ENCODE measurements at regions not wholly inside any gene's neighbourhood (a gene's known extent, or its start where the extent isn't known, plus 50 kb on each side); places are given as distances from the start of the nearest gene placed in this dataset.

DNA sequence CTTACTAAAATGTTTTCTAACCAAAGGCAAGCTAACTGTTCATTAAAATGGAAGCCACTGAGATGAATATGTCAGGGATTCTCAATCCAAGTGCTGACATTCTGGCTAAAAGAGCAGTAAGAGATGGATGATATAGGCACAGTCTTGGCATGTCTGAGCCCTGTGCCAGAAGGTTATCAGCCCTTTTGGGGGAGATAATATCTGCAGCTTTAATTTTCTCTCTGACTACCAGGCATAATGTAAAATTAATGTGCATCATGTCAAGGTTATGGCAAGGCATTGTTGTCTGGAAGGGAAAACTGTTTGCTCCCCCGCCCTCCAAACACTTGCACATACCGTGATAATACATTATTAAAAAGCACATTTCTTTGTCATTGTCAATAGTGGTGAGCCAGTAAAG, 609.8 kb downstream of the ZNF608 start:
- H3K36me3 ChIP-seq (ENCODE audit: control insufficient read depth, insufficient read depth, low read length), result no peaks in the 10 kb centered on the region
- no peaks in the 10 kb centered on the region for H3K4me1 ChIP-seq (ENCODE audit: control insufficient read depth, insufficient read depth, low read length)
- 100% methylated on average over 1 to 2 of the region's 2 CpGs for WGBS, 2 experiments
- H3K27me3 ChIP-seq (ENCODE audit: control insufficient read depth, insufficient read depth, low read length, poor library complexity, severe bottlenecking), result no peaks in the 10 kb centered on the region
- no peaks in the 10 kb centered on the region for H3K9me3 ChIP-seq (ENCODE audit: control insufficient read depth, low read length)
- no peak overlapping the region for H3K4me3 ChIP-seq (ENCODE audit: insufficient read depth, low read depth, low read length)
- no peak overlapping the region for H3K27ac ChIP-seq (ENCODE audit: insufficient read depth, low read depth, low read length, poor library complexity, severe bottlenecking)

GRCh38 chr5:124134941-124135340, 611.5 kb downstream of the ZNF608 start:
- no peak overlapping the region for H3K4me3 ChIP-seq (ENCODE audit: insufficient read depth, low read depth, low read length)
- WGBS, 2 experiments, result 100% methylated on average over 2 of the region's 2 CpGs; no CpG with 5 or more reads in 1 of the 2 experiments
- no peak overlapping the region for H3K27ac ChIP-seq (ENCODE audit: insufficient read depth, low read depth, low read length, poor library complexity, severe bottlenecking)
- H3K9me3 ChIP-seq (ENCODE audit: control insufficient read depth, low read length), result no peaks in the 10 kb centered on the region
- no peaks in the 10 kb centered on the region for H3K36me3 ChIP-seq (ENCODE audit: control insufficient read depth, insufficient read depth, low read length)
- no peaks in the 10 kb centered on the region for H3K27me3 ChIP-seq (ENCODE audit: control insufficient read depth, insufficient read depth, low read length, poor library complexity, severe bottlenecking)
- H3K4me1 ChIP-seq (ENCODE audit: control insufficient read depth, insufficient read depth, low read length), result no peaks in the 10 kb centered on the region

GRCh38 chr5:124133406-124133805, 613.0 kb downstream of the ZNF608 start:
- H3K27ac ChIP-seq (ENCODE audit: insufficient read depth, low read depth, low read length, poor library complexity, severe bottlenecking), result no peak overlapping the region
- 100% methylated on average over 1 of the region's 1 CpG; no CpG with 5 or more reads in 1 of the 2 experiments for WGBS, 2 experiments
- H3K4me1 ChIP-seq (ENCODE audit: control insufficient read depth, insufficient read depth, low read length), result no peaks in the 10 kb centered on the region
- no peaks in the 10 kb centered on the region for H3K36me3 ChIP-seq (ENCODE audit: control insufficient read depth, insufficient read depth, low read length)
- no peaks in the 10 kb centered on the region for H3K9me3 ChIP-seq (ENCODE audit: control insufficient read depth, low read length)
- no peaks in the 10 kb centered on the region for H3K27me3 ChIP-seq (ENCODE audit: control insufficient read depth, insufficient read depth, low read length, poor library complexity, severe bottlenecking)
- H3K4me3 ChIP-seq (ENCODE audit: insufficient read depth, low read depth, low read length), result no peak overlapping the region

DNA sequence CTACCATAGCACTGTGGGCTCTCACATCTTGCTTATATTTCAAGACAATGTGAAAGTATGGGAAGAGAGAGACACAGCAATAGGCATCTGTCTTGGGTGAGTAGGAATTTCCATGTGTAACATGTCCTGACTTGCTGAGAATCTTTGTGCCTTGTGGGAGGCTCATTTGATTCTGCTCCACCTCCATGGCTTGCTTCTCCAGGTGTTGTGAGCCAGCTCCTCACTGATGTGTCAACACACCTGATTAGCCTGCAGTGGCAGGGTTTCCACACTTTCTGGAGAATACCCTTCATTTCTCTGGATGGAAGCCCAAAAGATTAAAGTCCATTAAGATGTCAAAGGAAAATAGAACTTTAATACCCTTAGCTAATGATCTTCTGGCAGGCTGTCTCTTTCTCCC, 613.6 kb downstream of the ZNF608 start:
- Histone ChIP-seq H3K36me3 (ENCODE audit: control insufficient read depth, insufficient read depth, low read length) (no peaks in the 10 kb centered on the region), H3K4me1 (ENCODE audit: control insufficient read depth, insufficient read depth, low read length) (peaks cover 2% of the 10 kb centered on the region), H3K9me3 (ENCODE audit: control insufficient read depth, low read length) (no peaks in the 10 kb centered on the region), H3K27ac (ENCODE audit: insufficient read depth, low read depth, low read length, poor library complexity, severe bottlenecking) (no peak overlapping the region), H3K27me3 (ENCODE audit: control insufficient read depth, insufficient read depth, low read length, poor library complexity, severe bottlenecking) (no peaks in the 10 kb centered on the region), H3K4me3 (ENCODE audit: insufficient read depth, low read depth, low read length) (no peak overlapping the region)

- H3K27ac ChIP-seq (ENCODE audit: insufficient read depth, low read depth, low read length, poor library complexity, severe bottlenecking), result no peak overlapping the region
- no peaks in the 10 kb centered on the region for H3K9me3 ChIP-seq (ENCODE audit: control insufficient read depth, low read length)
- no peaks in the 10 kb centered on the region for H3K36me3 ChIP-seq (ENCODE audit: control insufficient read depth, insufficient read depth, low read length)
- 98 to 100% methylated on average over 1 to 2 of the region's 2 CpGs for WGBS, 2 experiments
- H3K27me3 ChIP-seq (ENCODE audit: control insufficient read depth, insufficient read depth, low read length, poor library complexity, severe bottlenecking), result no peaks in the 10 kb centered on the region
- H3K4me1 ChIP-seq (ENCODE audit: control insufficient read depth, insufficient read depth, low read length), result peaks cover 6% of the 10 kb centered on the region
- no peak overlapping the region for H3K4me3 ChIP-seq (ENCODE audit: insufficient read depth, low read depth, low read length)
These were observed 615.0 kb downstream of the ZNF608 start for GRCh38 chr5:124131466-124131865.

DNA sequence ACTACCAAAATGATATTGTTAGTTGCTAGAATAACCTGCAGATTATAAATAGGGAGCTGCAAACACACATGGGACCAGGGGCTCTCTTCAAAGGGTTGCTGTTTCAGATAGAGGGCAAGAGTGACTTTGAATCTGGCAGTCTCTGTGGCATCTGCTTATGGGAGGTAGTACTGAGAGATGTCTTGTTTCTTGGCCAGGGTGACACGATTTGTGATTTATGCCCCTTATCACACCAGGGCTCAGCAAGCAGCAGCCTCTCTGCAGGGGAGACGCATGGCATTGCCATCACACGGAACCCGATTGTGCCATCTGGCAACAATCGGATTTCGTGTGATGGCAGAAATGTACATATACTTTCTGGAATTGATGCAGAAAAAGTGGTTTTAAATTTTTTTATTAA, 615.6 kb downstream of the ZNF608 start:
- Histone ChIP-seq H3K9me3 (ENCODE audit: control insufficient read depth, low read length) (no peaks in the 10 kb centered on the region), H3K4me1 (ENCODE audit: control insufficient read depth, insufficient read depth, low read length) (peaks cover 6% of the 10 kb centered on the region), H3K27ac (ENCODE audit: insufficient read depth, low read depth, low read length, poor library complexity, severe bottlenecking) (no peak overlapping the region), H3K36me3 (ENCODE audit: control insufficient read depth, insufficient read depth, low read length) (no peaks in the 10 kb centered on the region), H3K27me3 (ENCODE audit: control insufficient read depth, insufficient read depth, low read length, poor library complexity, severe bottlenecking) (no peaks in the 10 kb centered on the region), H3K4me3 (ENCODE audit: insufficient read depth, low read depth, low read length) (no peak overlapping the region)
- WGBS, 2 experiments, result 93 to 94% methylated on average over 6 of the region's 6 CpGs

GRCh38 chr5:124128867-124129266, 616.9 kb downstream of the CSNK1G3 start:
- H3K4me1 ChIP-seq (ENCODE audit: control insufficient read depth, insufficient read depth, low read length), result peaks cover 6% of the 10 kb centered on the region
- no peaks in the 10 kb centered on the region for H3K27me3 ChIP-seq (ENCODE audit: control insufficient read depth, insufficient read depth, low read length, poor library complexity, severe bottlenecking)
- no peak overlapping the region for H3K27ac ChIP-seq (ENCODE audit: insufficient read depth, low read depth, low read length, poor library complexity, severe bottlenecking)
- H3K36me3 ChIP-seq (ENCODE audit: control insufficient read depth, insufficient read depth, low read length), result no peaks in the 10 kb centered on the region
- no peaks in the 10 kb centered on the region for H3K9me3 ChIP-seq (ENCODE audit: control insufficient read depth, low read length)
- WGBS, 2 experiments, result 89 to 90% methylated on average over 3 of the region's 3 CpGs
- H3K4me3 ChIP-seq (ENCODE audit: insufficient read depth, low read depth, low read length), result no peak overlapping the region

- Histone ChIP-seq H3K36me3 (ENCODE audit: control insufficient read depth, insufficient read depth, low read length) (no peaks in the 10 kb centered on the region), H3K27me3 (ENCODE audit: control insufficient read depth, insufficient read depth, low read length, poor library complexity, severe bottlenecking) (no peaks in the 10 kb centered on the region), H3K27ac (ENCODE audit: insufficient read depth, low read depth, low read length, poor library complexity, severe bottlenecking) (no peak overlapping the region), H3K4me1 (ENCODE audit: control insufficient read depth, insufficient read depth, low read length) (peaks cover 6% of the 10 kb centered on the region), H3K4me3 (ENCODE audit: insufficient read depth, low read depth, low read length) (no peak overlapping the region), H3K9me3 (ENCODE audit: control insufficient read depth, low read length) (no peaks in the 10 kb centered on the region)
- WGBS, 2 experiments, result 94 to 95% methylated on average over 4 to 5 of the region's 5 CpGs
These were observed 614.7 kb downstream of the CSNK1G3 start for GRCh38 chr5:124126504-124127217.

DNA sequence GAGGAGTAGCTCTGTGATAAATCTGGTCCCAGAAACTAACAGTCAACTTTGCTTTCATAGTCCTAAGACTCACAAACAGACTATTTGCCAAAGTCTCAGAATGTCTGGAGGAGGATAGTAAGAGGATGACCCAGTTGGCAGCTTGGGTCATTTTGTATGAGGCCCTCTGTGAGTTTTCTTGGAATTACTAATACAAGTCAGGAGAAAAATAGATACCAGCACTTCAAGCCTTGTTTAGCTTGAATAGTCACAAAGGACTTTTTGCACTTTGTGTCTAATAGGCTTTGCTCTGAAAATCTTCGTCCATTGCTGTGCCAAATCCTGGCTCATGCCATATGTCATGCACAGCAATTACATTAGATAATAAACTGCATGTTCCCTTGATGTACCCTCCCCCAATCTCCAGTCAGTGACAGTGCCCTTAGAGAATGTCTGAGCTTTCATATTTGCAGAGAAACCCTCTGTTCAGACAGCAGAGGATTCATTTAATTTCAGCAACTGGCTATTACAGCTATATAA, 612.8 kb downstream of the CSNK1G3 start:
- Histone ChIP-seq H3K4me1 (ENCODE audit: control insufficient read depth, insufficient read depth, low read length) (peaks cover 6% of the 10 kb centered on the region), H3K9me3 (ENCODE audit: control insufficient read depth, low read length) (no peaks in the 10 kb centered on the region), H3K4me3 (ENCODE audit: insufficient read depth, low read depth, low read length) (no peak overlapping the region), H3K27me3 (ENCODE audit: control insufficient read depth, insufficient read depth, low read length, poor library complexity, severe bottlenecking) (no peaks in the 10 kb centered on the region), H3K36me3 (ENCODE audit: control insufficient read depth, insufficient read depth, low read length) (no peaks in the 10 kb centered on the region), H3K27ac (ENCODE audit: insufficient read depth, low read depth, low read length, poor library complexity, severe bottlenecking) (no peak overlapping the region)
- WGBS, 2 experiments, result 95 to 96% methylated on average over 1 of the region's 1 CpG

GRCh38 chr5:124121198-124121597, 609.2 kb downstream of the CSNK1G3 start:
- Histone ChIP-seq H3K27ac (ENCODE audit: insufficient read depth, low read depth, low read length, poor library complexity, severe bottlenecking) (no peak overlapping the region), H3K36me3 (ENCODE audit: control insufficient read depth, insufficient read depth, low read length) (no peaks in the 10 kb centered on the region), H3K4me3 (ENCODE audit: insufficient read depth, low read depth, low read length) (no peak overlapping the region), H3K4me1 (ENCODE audit: control insufficient read depth, insufficient read depth, low read length) (peaks cover 2% of the 10 kb centered on the region), H3K9me3 (ENCODE audit: control insufficient read depth, low read length) (no peaks in the 10 kb centered on the region), H3K27me3 (ENCODE audit: control insufficient read depth, insufficient read depth, low read length, poor library complexity, severe bottlenecking) (no peaks in the 10 kb centered on the region)
- WGBS, 2 experiments, result 95 to 96% methylated on average over 2 of the region's 2 CpGs

Measured in ectodermal cell (in vitro differentiated cells).